Femur (tissue), 1 donor: ENCODE measurements at regions not wholly inside any gene's neighbourhood (a gene's known extent, or its start where the extent isn't known, plus 50 kb on each side); places are given as distances from the start of the nearest gene placed in this dataset.
"Not testable (repeated sequence)": the region's sequence is repeated elsewhere in the genome, so short reads cannot be mapped to it uniquely, and the experiment has no call there.

Source experiments
- DNase-seq: peaks from one replicate; pipeline ENCODE4 v3.0.0-alpha.2; 2017

- not testable (repeated sequence) for DNase-seq
Observed at GRCh38 chr1:145475962-145476361, 50.6 kb upstream of the NBPF20 start.

GRCh38 chr1:145475369-145475915, 50.0 kb upstream of the NBPF20 start:
- DNase-seq = not testable (repeated sequence)
